Activated naive CD4-positive, alpha-beta T cell treated with anti-CD3 and anti-CD28 coated beads, Interleukin-2, amount 50 U/mL, for 16 hours (primary cell): ENCODE measurements at regions not wholly inside any gene's neighbourhood (a gene's known extent, or its start where the extent isn't known, plus 50 kb on each side); places are given as distances from the start of the nearest gene placed in this dataset.

ENCODE experiments used
- DNase-seq: peaks from one replicate; pipeline ENCODE4 v3.0.0-alpha.2; 2020

GRCh38 chr2:120869036-120869729 is 133.5 kb downstream of the GLI2 start:
- DNase-seq, result no peak

DNA sequence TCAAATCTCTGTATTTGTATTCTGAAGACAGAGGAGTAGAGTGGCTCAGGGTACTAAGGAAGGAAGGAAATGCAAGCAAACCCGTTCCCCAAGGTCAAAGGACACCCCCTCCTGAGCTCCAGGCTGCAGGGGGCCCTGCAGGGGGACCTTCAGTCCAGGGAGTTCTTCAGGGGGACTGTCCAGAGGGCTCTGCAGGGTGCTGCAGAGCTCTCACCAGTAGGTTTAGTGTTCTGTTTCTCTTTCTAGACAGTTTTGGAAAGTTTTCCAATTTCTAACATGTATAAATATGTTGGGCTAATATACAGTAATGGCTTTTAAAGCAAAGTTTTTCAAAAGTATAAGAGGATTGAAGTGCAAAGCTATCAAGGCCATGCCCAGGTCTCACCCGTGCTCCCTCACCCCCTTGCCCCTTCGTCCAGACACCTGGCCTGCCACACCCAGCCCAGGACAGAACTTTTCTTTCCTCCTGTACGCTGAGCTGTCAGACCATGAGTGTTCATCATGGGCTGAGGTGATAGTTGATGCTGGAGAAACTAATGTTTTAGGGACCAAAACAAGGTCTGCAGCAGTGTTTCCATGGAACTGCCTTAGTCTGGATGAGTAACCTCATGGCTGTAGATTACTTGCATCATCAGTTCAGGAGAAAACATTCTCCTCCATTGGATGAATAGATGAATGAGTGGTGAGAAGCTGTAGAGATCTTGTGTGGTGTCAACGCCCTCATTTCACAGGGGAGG is 134.2 kb downstream of the GLI2 start:
- DNase-seq, result no peak

DNA sequence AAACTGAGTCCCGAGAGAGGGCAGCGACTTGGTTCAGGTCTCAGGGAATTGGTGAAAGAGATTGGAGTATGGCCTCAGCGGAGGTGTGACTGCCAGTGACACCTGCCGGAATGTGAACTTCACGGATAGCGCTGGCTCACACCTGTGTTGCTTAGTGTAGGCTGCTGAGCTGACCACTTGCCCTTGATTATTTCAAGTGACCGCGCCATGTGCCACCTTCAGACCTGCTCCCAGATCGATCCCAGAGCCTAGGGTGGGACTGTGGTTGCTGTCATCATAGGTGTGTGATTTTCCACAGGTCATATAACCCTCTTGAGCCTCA is 134.8 kb downstream of the GLI2 start:
- no peak for DNase-seq

DNA sequence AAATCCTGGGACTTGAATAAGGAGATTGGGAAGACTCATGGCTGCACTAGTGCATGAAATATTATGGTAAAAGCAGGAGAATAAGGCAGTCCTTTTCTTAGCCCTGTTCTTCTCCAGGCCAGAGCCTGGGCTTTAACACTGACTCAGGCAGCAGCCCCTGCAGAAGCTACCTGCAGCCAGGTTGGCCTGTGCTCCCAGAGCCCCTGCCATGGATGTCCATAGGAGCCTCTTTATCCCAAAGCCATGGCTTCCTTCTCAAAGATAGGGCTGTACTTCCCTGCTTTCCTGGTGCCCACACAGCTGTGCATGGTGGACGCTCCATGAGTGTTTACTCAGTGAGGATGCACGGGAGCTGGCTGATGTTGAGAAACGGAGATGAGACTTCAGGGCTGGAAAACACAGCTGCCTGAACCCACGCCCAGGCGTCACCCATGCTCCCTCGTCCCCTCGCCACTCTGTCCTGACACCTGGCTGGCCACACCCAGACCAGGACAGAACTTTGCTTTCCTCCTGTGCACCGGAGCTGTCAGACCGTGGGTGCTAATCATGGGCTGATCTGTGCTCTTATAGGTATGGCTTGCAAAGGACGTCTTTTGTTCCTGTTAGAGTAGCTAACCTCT is 135.5 kb downstream of the GLI2 start:
- DNase-seq, result no peak

DNA sequence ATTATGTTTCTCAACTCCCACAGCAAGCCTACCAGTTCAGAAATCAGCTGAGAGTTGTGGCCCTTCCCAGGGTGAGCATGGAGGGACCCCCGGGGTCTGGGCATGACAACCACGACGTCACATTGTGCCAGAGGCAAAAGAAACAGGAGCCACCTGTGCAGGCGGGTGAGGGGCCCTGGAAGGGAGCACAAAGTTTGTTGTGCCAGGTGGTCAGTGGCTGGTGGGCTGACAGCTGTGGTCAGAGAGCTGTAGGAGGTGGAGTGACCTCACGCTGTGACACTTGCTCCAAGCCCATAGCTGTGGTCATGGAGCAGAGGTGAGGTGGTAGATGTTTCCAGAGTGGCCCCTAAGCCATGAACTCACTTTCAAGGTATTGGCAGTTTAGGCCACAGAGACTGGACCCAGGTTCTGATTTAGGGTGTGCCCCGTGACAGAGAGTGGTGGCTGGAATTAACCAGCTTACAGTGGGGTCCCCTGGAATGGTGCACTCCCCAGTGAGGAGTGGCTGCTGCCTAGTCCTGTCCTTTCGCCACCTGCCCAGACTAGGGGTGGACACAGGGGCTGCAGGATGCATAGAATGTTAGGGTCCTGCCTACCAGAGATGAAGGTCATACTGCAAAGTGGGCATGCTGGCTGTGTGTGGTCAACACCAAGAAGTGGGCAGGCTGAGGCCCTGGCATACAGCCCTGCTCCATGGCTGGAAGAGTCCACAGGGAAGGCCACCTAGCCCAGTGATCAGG is 136.4 kb downstream of the GLI2 start:
- no peak for DNase-seq

GRCh38 chr2:120873958-120874887 is 138.6 kb downstream of the GLI2 start:
- DNase-seq, result no peak

DNA sequence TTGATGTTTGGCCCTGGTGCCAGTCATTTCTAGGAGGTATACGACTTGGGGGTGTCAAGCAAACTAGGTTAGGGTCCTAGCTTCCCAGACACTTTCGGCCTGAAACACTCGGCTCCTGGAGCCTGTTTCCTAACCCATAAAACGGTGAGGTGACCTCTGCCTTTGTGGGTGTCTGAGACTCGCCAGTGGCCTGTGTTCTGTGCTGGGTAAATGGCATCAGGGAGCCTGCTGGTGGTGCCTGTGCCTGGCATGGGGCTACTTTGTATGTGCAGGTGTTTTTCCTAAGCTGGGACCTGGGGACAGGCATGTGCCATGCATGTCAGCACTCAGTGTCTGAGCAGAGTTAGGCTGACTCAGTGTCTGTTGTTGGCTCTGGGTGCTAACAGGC is 139.2 kb downstream of the GLI2 start:
- no peak for DNase-seq

DNA sequence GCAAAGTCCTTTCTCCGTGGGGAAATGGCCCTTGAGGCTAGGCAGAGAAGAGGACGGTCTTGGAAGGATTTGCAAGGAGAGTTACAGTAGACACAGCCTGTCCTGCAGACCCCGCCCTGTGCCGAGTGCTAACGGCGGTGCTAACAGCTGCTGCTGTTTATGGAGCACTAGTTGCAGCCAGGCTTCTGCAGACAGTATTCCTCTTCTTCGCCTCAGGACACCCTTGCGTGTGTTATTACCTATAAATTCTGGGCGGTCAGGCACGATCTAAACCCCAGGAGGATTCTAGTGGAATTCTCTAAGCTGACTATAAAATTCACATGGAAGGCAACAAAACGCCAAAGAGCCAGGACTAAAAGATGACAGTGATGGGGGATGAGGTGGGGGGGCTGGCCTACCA is 139.8 kb downstream of the GLI2 start:
- DNase-seq, result no peak

GRCh38 chr2:120876526-120877280 is 141.0 kb downstream of the GLI2 start:
- no peak for DNase-seq

GRCh38 chr2:120877409-120877808 is 141.7 kb downstream of the GLI2 start:
- DNase-seq, result no peak

DNA sequence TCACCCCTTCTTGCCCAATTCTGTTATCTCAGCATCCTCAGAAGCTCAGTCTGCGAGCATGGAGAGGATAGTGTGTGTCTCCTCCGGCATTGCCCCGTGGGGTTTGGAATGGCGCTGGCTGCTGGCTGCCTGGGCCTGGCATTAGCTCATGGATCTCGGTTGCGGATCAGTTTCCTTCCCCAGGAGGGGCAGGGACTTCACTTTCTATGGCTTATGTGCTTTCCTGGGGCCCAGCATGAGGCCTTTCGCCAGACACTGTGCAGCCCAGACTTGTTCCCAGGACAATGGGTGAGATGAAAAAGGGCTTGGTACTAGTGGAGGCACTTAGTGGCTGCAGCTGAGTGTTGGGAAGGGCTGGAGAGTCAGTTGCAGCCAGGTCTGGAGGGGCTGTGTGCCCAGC is 143.3 kb downstream of the GLI2 start:
- no peak for DNase-seq

- no peak for DNase-seq
Measured at GRCh38 chr2:120879431-120880295, 144.0 kb downstream of the GLI2 start.

DNA sequence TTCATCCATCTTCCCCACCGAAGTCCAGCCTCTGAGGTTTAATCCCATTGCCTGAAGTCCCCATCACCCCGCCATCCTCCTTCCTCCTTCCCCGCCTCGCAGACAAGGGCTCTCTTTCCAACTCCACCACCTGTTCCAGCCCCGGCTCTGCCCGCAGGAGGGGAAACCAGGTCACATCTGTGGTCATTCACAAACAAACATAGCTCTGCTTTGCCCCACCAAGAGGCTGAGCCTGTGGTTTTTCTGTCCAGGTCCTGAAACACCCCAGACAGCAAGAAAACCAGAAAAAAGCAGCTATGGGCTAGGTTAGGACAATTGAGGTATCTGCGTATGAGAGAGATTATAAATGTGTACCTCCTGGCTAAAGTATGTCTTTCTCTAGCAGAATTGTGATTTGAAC is 144.7 kb downstream of the GLI2 start:
- no peak for DNase-seq

GRCh38 chr2:120881981-120882788 is 146.5 kb downstream of the GLI2 start:
- no peak for DNase-seq

DNA sequence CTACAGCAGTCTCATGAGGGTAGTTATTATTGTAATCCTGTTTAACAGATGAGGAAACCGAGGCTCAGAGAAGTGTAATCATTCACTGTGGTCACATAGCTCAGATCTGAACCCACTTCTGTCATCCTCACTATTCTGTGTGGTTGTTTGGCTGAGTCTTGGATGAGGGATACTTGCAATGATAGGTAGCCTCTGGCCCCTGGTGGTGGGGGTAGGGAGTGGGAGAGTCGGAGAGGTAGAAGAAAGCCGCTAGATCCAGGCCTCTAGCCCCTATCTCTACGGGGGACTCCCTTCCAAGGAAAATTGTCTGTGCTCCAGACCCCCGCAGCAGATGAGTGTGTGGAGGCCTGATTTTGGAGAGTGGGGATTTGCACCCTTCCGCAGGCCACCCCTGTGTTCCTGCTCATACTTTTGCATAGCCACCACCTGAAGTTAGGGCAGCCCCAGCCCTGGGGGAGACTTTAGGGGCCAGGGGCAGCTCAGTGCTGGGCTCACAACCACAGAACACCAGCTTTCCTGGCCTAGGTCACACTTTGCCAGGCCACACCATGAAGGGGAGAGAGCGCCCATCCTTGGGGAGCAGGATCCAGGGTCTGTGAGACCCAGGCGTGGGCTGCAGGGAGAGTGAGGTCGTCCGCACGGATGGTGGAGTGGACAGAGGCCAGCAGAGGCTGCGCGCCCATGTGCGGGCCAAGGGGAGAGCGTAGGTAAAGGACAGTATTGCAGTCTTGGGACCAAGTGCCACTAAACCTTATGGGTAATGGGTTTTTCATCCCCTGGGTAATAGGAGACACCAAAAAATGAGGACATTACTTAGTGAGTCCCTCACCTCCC is 148.2 kb downstream of the GLI2 start:
- no peak for DNase-seq

- no peak for DNase-seq
Measured at GRCh38 chr2:120884472-120885290, 149.0 kb downstream of the GLI2 start.

- no peak for DNase-seq
Measured at GRCh38 chr2:120885321-120885720, 149.7 kb downstream of the GLI2 start.

GRCh38 chr2:120885749-120886148 is 150.1 kb downstream of the GLI2 start:
- DNase-seq, result no peak
